Suprapubic skin (tissue), 4 donors: ENCODE measurements at regions not wholly inside any gene's neighbourhood (a gene's known extent, or its start where the extent isn't known, plus 50 kb on each side); places are given as distances from the start of the nearest gene placed in this dataset.

Experiments
- DNase-seq, 2 donors: peaks; one replicate each; pipeline ENCODE4 v3.0.0-alpha.2; 2019; ENCODE audit warnings: low spot score in 2 of 2
- H3K27ac ChIP-seq: fragments of 200-600 bp; sonication (generic); one replicate; pipeline ENCODE4 v1.5.1; 2019
- H3K27me3 ChIP-seq: fragments of 200-600 bp; sonication (generic); one replicate; pipeline ENCODE4 v1.5.1; 2019
- H3K36me3 ChIP-seq: fragments of 200-600 bp; sonication (generic); one replicate; pipeline ENCODE4 v1.5.1; 2019
- H3K4me1 ChIP-seq: fragments of 200-600 bp; sonication (generic); one replicate; pipeline ENCODE4 v1.5.1; 2019
- H3K4me3 ChIP-seq: fragments of 200-600 bp; sonication (generic); one replicate; pipeline ENCODE4 v1.5.1; 2019; ENCODE audit warnings: mild to moderate bottlenecking
- H3K9me3 ChIP-seq: fragments of 200-600 bp; sonication (generic); one replicate; pipeline ENCODE4 v1.5.1; 2019
- CTCF ChIP-seq, 2 donors: fragments of 200-600 bp in 1 of 2; fragments of 450-650 bp in 1 of 2; sonication (generic) in 1 of 2; IDR thresholded peaks; one replicate each; pipeline ENCODE4 v1.5.1; 2016 to 2019; ENCODE audit warnings: antibody characterized with exemption in 2 of 2, mild to moderate bottlenecking in 1 of 2, moderate library complexity in 1 of 2
- EP300 ChIP-seq: sonication (generic); formaldehyde crosslinking; IDR thresholded peaks from one replicate; pipeline ENCODE4 v1.6.1; 2017; ENCODE audit warnings: antibody characterized with exemption
- POLR2A ChIP-seq, 2 donors: fragments of 450-650 bp; IDR thresholded peaks; one replicate each; pipeline ENCODE4 v1.6.1; 2017; ENCODE audit warnings: antibody characterized with exemption in 2 of 2, mild to moderate bottlenecking in 2 of 2, moderate library complexity in 2 of 2
- POLR2AphosphoS5 ChIP-seq, 3 donors: sonication (generic); formaldehyde crosslinking; IDR thresholded peaks; one replicate each; pipeline ENCODE4 v1.6.1; 2017; ENCODE audit warnings: antibody characterized with exemption in 3 of 3
- whole genome bisulfite sequencing: methylation state at CpG from one replicate; pipeline ENCODE4 v1.1.5; 2018; 5-methylcytosine and 5-hydroxymethylcytosine counted together

- Histone ChIP-seq H3K27me3 (no peaks in the 10 kb centered on the region), H3K36me3 (no peaks in the 10 kb centered on the region), H3K4me1 (no peaks in the 10 kb centered on the region), H3K4me3 (no peak overlapping the region), H3K27ac (no peak overlapping the region), H3K9me3 (no peaks in the 10 kb centered on the region)
- TF ChIP-seq POLR2A (IDR thresholded peaks at IDR 0.05): no peak
- TF ChIP-seq CTCF (IDR thresholded peaks at IDR 0.05): no peak
- no peak for TF ChIP-seq POLR2AphosphoS5 (IDR thresholded peaks at IDR 0.05)
- no peak for TF ChIP-seq EP300
- no peak for DNase-seq
- 57% methylated on average over 4 of the region's 4 CpGs for WGBS
Measured at GRCh38 chr4:11297201-11297600, 131.5 kb downstream of the HS3ST1 start.

- H3K9me3 ChIP-seq: no peaks in the 10 kb centered on the region
- H3K4me3 ChIP-seq: no peak overlapping the region
- H3K27me3 ChIP-seq: no peaks in the 10 kb centered on the region
- 67% methylated on average over 1 of the region's 1 CpG for WGBS
- H3K4me1 ChIP-seq: no peaks in the 10 kb centered on the region
- DNase-seq: no peak
- TF ChIP-seq POLR2AphosphoS5 (IDR thresholded peaks at IDR 0.05): no peak
- no peak for TF ChIP-seq CTCF (IDR thresholded peaks at IDR 0.05)
- no peak for TF ChIP-seq POLR2A (IDR thresholded peaks at IDR 0.05)
- TF ChIP-seq EP300: no peak
- H3K36me3 ChIP-seq: no peaks in the 10 kb centered on the region
- H3K27ac ChIP-seq: no peak overlapping the region
Measured at GRCh38 chr4:11293866-11294265, 134.8 kb downstream of the HS3ST1 start.

- TF ChIP-seq POLR2A (IDR thresholded peaks at IDR 0.05) (no peak), POLR2AphosphoS5 (IDR thresholded peaks at IDR 0.05) (no peak), EP300 (no peak), CTCF (IDR thresholded peaks at IDR 0.05) (no peak)
- DNase-seq: no peak
- WGBS: 78% methylated on average over 2 of the region's 2 CpGs
- no peaks in the 10 kb centered on the region for H3K9me3 ChIP-seq
- no peak overlapping the region for H3K27ac ChIP-seq
- H3K27me3 ChIP-seq: no peaks in the 10 kb centered on the region
- H3K4me1 ChIP-seq: no peaks in the 10 kb centered on the region
- no peak overlapping the region for H3K4me3 ChIP-seq
- no peaks in the 10 kb centered on the region for H3K36me3 ChIP-seq
Measured at GRCh38 chr4:11287055-11287454, 141.6 kb downstream of the HS3ST1 start.

- DNase-seq: no peak
- Histone ChIP-seq H3K9me3 (no peaks in the 10 kb centered on the region), H3K4me3 (no peak overlapping the region), H3K27ac (no peak overlapping the region), H3K36me3 (no peaks in the 10 kb centered on the region), H3K4me1 (no peaks in the 10 kb centered on the region), H3K27me3 (no peaks in the 10 kb centered on the region)
- WGBS: 25% methylated on average over 2 of the region's 2 CpGs
- no peak for TF ChIP-seq CTCF (IDR thresholded peaks at IDR 0.05)
- no peak for TF ChIP-seq EP300
- TF ChIP-seq POLR2A (IDR thresholded peaks at IDR 0.05): no peak
- no peak for TF ChIP-seq POLR2AphosphoS5 (IDR thresholded peaks at IDR 0.05)
Measured at GRCh38 chr4:11286533-11286932, 142.2 kb downstream of the HS3ST1 start.

GRCh38 chr4:11281720-11282119 lies 147.0 kb downstream of the HS3ST1 start:
- no peaks in the 10 kb centered on the region for H3K4me1 ChIP-seq
- no peaks in the 10 kb centered on the region for H3K9me3 ChIP-seq
- H3K27ac ChIP-seq: no peak overlapping the region
- no peak for DNase-seq
- no peaks in the 10 kb centered on the region for H3K36me3 ChIP-seq
- no peak overlapping the region for H3K4me3 ChIP-seq
- TF ChIP-seq EP300 (no peak), POLR2A (IDR thresholded peaks at IDR 0.05) (no peak), POLR2AphosphoS5 (IDR thresholded peaks at IDR 0.05) (no peak), CTCF (IDR thresholded peaks at IDR 0.05) (no peak)
- WGBS: 81% methylated on average over 1 of the region's 1 CpG
- no peaks in the 10 kb centered on the region for H3K27me3 ChIP-seq
